ENCODE measurements at regions not wholly inside any gene's neighbourhood (a gene's known extent, or its start where the extent isn't known, plus 50 kb on each side); places are given as distances from the start of the nearest gene placed in this dataset.

GRCh38 chr18:73503326-73503725 is 635.5 kb upstream of the NETO1 start:
- TF ChIP-seq CTCF (IDR thresholded peaks at IDR 0.05) (no peak), POLR2A (IDR thresholded peaks at IDR 0.05) (no peak)

Data from gastroesophageal sphincter (tissue), 3 donors.